AG04449 (cell line): ENCODE measurements at regions not wholly inside any gene's neighbourhood (a gene's known extent, or its start where the extent isn't known, plus 50 kb on each side); places are given as distances from the start of the nearest gene placed in this dataset.

Experiments
- CTCF ChIA-PET: fragments of 350-600 bp; formaldehyde crosslinking; extraction: SDS; loops from one replicate; lab custom pipeline; 2021; ENCODE audit warnings: antibody characterized with exemption; lab: Yijun Ruan, JAX
- POLR2A ChIA-PET: fragments of 400-600, 350-600 bp; formaldehyde crosslinking; extraction: SDS; loops from one replicate; lab custom pipeline; 2020; ENCODE audit warnings: antibody characterized with exemption, inconsistent platforms; lab: Yijun Ruan, JAX
- DNase-seq: peaks from one replicate; pipeline ENCODE4 v3.0.0-alpha.2; 2010; ENCODE audit warnings: low read depth, low spot score
- H3K4me3 ChIP-seq: 2 replicates; pipeline ENCODE4 v1.5.1; 2011; ENCODE audit warnings: low read depth, mild to moderate bottlenecking, control low read depth, low read length
- CTCF ChIP-seq: IDR thresholded peaks from one replicate; pipeline ENCODE4 v1.5.1; 2011; ENCODE audit warnings: mild to moderate bottlenecking, moderate library complexity, low read length, control low read depth, inconsistent platforms; ENCODE audit not compliant: insufficient read depth; ENCODE audit errors: missing control alignments

GRCh38 chr17:13346996-13347762 lies 254.6 kb downstream of the HS3ST3A1 start:
- no peak overlapping the region for H3K4me3 ChIP-seq
- TF ChIP-seq CTCF, result no peak
- peak; percentile 75 for DNase-seq
- ChIA-PET POLR2A (interaction anchor here (0.7 to 2.3 kb wide), 8 partner anchors 10 to 954 kb away, joined by 3 to 10 read pairs (median 4); partner anchors contain the start of gene HS3ST3B1), CTCF (interaction anchor here (0.8 to 2.9 kb wide), 4 partner anchors 10 to 317 kb away, joined by 4 to 15 read pairs (median 4); no protein-coding TSS in a partner anchor)

- ChIA-PET CTCF (interaction anchor here (0.8 to 2.9 kb wide), 5 partner anchors 8 to 317 kb away, joined by 4 to 15 read pairs (median 4); no protein-coding TSS in a partner anchor), POLR2A (interaction anchor here (0.7 to 2.3 kb wide), 8 partner anchors 9 to 954 kb away, joined by 3 to 10 read pairs (median 4); partner anchors contain the start of gene HS3ST3B1)
- no peak overlapping the region for H3K4me3 ChIP-seq
- no peak for DNase-seq
- no peak for TF ChIP-seq CTCF
Observed at GRCh38 chr17:13346592-13346991, 255.1 kb downstream of the HS3ST3A1 start.

DNA sequence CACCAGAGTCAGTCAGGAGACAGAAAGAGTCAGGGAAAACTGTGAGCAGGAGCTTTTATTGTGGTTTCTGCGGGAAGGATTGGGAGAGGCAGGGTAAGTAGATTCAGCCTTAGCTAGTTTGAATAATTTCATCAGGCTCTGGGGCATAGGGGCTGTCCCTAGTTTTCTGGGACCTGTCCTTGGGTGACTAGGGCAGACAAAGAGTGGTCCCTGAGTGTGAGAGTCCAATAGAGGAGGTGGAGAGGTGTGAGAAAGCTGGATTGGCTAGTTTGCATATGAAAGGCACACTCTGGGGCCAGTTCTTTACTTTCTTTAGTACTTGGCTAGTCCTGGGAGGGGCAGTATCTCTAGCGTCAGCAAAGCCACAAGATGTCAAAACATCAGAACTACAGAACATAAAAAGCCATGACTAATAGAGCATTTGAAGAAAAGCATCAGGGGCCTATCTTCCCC lies 255.6 kb downstream of the HS3ST3A1 start:
- CTCF ChIA-PET, result interaction anchor here (1.5 to 2.9 kb wide), 4 partner anchors 8 to 316 kb away, joined by 4 to 15 read pairs (median 4); no protein-coding TSS in a partner anchor
- POLR2A ChIA-PET, result interaction anchor here (0.9 to 2.3 kb wide), 2 partner anchors 196 to 198 kb away, joined by 4 to 10 read pairs; no protein-coding TSS in a partner anchor
- TF ChIP-seq CTCF, result no peak
- DNase-seq, result peak; percentile 92
- no peak overlapping the region for H3K4me3 ChIP-seq

DNA sequence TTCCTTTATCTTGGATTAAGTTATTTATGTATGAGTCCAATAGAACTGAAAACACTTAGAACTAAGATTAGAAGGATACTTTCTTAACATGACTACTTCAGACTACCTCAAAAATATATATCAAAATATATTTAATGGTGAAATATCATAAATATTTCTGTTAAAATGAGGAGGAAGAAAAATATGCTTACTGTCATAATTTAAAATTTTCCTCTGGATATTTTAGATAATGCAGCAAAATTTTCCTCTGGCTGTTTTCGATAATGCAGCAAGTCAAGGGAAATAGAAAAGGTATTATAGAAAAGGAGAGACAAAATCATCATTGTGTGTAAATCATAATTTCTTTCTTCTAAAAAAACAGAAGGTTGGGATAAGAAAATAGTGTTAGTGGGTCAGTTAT lies 263.3 kb downstream of the HS3ST3A1 start:
- no peak for TF ChIP-seq CTCF
- ChIA-PET POLR2A (no interaction called here), CTCF (interaction anchor here (0.6 to 3.8 kb wide), 11 partner anchors 8 to 258 kb away, joined by 3 to 34 read pairs (median 5); no protein-coding TSS in a partner anchor)
- DNase-seq, result no peak
- H3K4me3 ChIP-seq, result no peak overlapping the region; the same call in 1 of the 2 replicates

DNA sequence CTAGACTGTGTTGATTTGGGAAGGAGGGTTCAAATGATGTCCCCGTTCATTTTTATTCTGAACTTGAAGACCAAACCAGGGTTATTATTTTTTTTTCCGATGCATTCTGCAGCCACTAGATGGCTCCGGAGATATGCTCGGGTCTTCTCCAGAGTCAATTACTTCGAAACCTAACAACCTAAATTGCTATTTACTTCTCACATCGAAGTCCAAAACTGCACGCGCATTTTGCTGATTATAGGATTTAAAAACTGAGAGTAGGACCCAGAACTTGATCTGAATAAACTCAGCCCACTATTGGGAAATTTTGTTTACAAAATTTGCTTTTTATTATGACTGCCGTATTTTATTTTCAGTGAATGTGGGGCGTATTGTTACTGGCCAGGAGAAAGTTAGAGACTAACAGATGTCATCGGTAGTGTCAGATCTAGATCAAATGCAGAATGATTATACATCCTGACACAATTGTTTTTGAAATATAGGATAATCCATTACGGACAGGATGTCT lies 263.8 kb downstream of the HS3ST3A1 start:
- peak overlapping the region; percentile 43 for H3K4me3 ChIP-seq
- POLR2A ChIA-PET, result interaction anchor here (1.0 kb wide), 1 partner anchor 9 kb away, joined by 6 read pairs; no protein-coding TSS in a partner anchor
- DNase-seq, result no peak
- peak; percentile 59 for TF ChIP-seq CTCF
- CTCF ChIA-PET, result interaction anchor here (0.6 to 4.9 kb wide), 24 partner anchors 8 to 963 kb away, joined by 3 to 34 read pairs (median 5); partner anchors contain the start of gene HS3ST3B1
